Parathyroid adenoma (tissue), 2 donors: ENCODE measurements at regions not wholly inside any gene's neighbourhood (a gene's known extent, or its start where the extent isn't known, plus 50 kb on each side); places are given as distances from the start of the nearest gene placed in this dataset.

Source experiments
- H2AFZ ChIP-seq: fragments of 300-600 bp; sonication (generic); one replicate; pipeline ENCODE4 v1.7.0; 2017; ENCODE audit warnings: antibody characterized with exemption, mild to moderate bottlenecking
- H3K27ac ChIP-seq: fragments of 300-600 bp; sonication (generic); one replicate; pipeline ENCODE4 v1.7.0; 2017
- H3K27me3 ChIP-seq: fragments of 300-600 bp; sonication (generic); one replicate; pipeline ENCODE4 v1.7.0; 2017; ENCODE audit warnings: low read length; ENCODE audit not compliant: control insufficient read depth, insufficient read depth
- H3K36me3 ChIP-seq: fragments of 300-600 bp; sonication (generic); one replicate; pipeline ENCODE4 v1.7.0; 2017; ENCODE audit warnings: low read length; ENCODE audit not compliant: control insufficient read depth, insufficient read depth
- H3K4me1 ChIP-seq: fragments of 300-600 bp; sonication (generic); one replicate; pipeline ENCODE4 v1.7.0; 2017; ENCODE audit warnings: control low read depth
- H3K4me2 ChIP-seq: fragments of 300-600 bp; sonication (generic); one replicate; pipeline ENCODE4 v1.7.0; 2017; ENCODE audit warnings: low read length
- H3K4me3 ChIP-seq: fragments of 300-600 bp; sonication (generic); one replicate; pipeline ENCODE4 v1.7.0; 2017; ENCODE audit warnings: low read depth, low read length
- H3K79me2 ChIP-seq: fragments of 300-600 bp; sonication (generic); one replicate; pipeline ENCODE4 v1.7.0; 2017; ENCODE audit warnings: control low read depth
- H3K9ac ChIP-seq: fragments of 300-600 bp; sonication (generic); one replicate; pipeline ENCODE4 v1.7.0; 2017; ENCODE audit warnings: mild to moderate bottlenecking
- H3K9me3 ChIP-seq: fragments of 300-600 bp; sonication (generic); one replicate; pipeline ENCODE4 v1.7.0; 2017; ENCODE audit warnings: low read length; ENCODE audit not compliant: control insufficient read depth
- CTCF ChIP-seq: fragments of 300-600 bp; sonication (generic); IDR thresholded peaks from one replicate; pipeline ENCODE4 v1.7.0; 2017; ENCODE audit warnings: antibody characterized with exemption, mild to moderate bottlenecking
- donor health status: primary hyperparathyroidism.

DNA sequence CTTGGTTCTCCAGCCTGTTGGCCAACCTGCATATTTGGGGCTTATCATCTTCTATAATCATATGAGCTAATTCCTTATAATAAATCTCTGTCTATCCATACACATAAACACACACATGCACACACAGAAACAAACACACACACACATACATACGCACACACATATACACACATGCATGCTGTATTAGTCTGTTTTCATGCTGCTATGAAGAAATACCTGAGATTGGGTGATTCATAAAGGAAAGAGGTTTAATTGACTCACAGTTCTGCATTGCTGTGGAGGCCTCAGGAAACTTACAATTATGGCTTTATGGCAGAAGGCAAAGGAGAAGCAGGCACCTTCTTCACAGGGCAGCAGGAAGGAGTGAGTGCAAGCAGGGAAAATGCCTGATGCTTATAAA is 707.4 kb upstream of the CDH2 start:
- no peaks in the 10 kb centered on the region for H3K36me3 ChIP-seq
- no peak overlapping the region for H3K4me3 ChIP-seq
- no peak for TF ChIP-seq CTCF
- H3K4me1 ChIP-seq: no peaks in the 10 kb centered on the region
- H3K79me2 ChIP-seq: no peaks in the 10 kb centered on the region
- no peak overlapping the region for H2AFZ ChIP-seq
- H3K4me2 ChIP-seq: no peak overlapping the region
- no peak overlapping the region for H3K27ac ChIP-seq
- no peaks in the 10 kb centered on the region for H3K27me3 ChIP-seq
- no peak overlapping the region for H3K9ac ChIP-seq
- no peaks in the 10 kb centered on the region for H3K9me3 ChIP-seq

GRCh38 chr18:28880856-28881255 is 703.9 kb upstream of the CDH2 start:
- H3K4me2 ChIP-seq: no peak overlapping the region
- H3K4me3 ChIP-seq: no peak overlapping the region
- H3K36me3 ChIP-seq: no peaks in the 10 kb centered on the region
- no peaks in the 10 kb centered on the region for H3K9me3 ChIP-seq
- H3K27ac ChIP-seq: no peak overlapping the region
- H2AFZ ChIP-seq: no peak overlapping the region
- H3K79me2 ChIP-seq: no peaks in the 10 kb centered on the region
- no peaks in the 10 kb centered on the region for H3K4me1 ChIP-seq
- no peaks in the 10 kb centered on the region for H3K27me3 ChIP-seq
- no peak for TF ChIP-seq CTCF
- H3K9ac ChIP-seq: no peak overlapping the region

- no peaks in the 10 kb centered on the region for H3K9me3 ChIP-seq
- H3K9ac ChIP-seq: no peak overlapping the region
- H3K79me2 ChIP-seq: no peaks in the 10 kb centered on the region
- no peak overlapping the region for H2AFZ ChIP-seq
- H3K4me3 ChIP-seq: no peak overlapping the region
- no peak for TF ChIP-seq CTCF
- no peaks in the 10 kb centered on the region for H3K27me3 ChIP-seq
- no peak overlapping the region for H3K4me2 ChIP-seq
- H3K27ac ChIP-seq: no peak overlapping the region
- no peaks in the 10 kb centered on the region for H3K36me3 ChIP-seq
- H3K4me1 ChIP-seq: no peaks in the 10 kb centered on the region
Measured at GRCh38 chr18:28875059-28875458, 698.1 kb upstream of the CDH2 start.

DNA sequence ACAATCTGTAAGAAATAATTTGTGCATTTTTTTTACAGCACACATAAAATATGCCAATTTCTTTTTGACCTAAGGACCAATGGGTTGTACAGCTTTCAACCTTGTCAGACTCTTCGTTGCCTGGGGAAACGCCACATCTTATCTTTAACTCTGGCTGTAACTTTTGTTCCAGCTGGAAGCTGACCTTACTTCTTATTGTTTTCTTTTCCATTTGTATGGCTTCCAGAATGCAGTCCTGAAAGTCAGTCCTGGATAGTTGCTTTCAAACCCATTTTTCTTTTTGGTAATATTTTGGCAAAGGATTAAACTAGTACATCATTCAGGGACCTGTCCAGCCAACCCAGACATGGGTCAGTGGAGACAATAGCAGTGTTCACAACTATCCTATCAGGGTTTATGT is 686.5 kb upstream of the CDH2 start:
- Histone ChIP-seq H3K27me3 (no peaks in the 10 kb centered on the region), H3K4me3 (no peak overlapping the region), H3K4me2 (no peak overlapping the region), H2AFZ (no peak overlapping the region), H3K9me3 (no peaks in the 10 kb centered on the region), H3K4me1 (no peaks in the 10 kb centered on the region), H3K27ac (no peak overlapping the region), H3K36me3 (no peaks in the 10 kb centered on the region), H3K79me2 (no peaks in the 10 kb centered on the region), H3K9ac (no peak overlapping the region)
- no peak for TF ChIP-seq CTCF

- H3K9ac ChIP-seq: no peak overlapping the region
- H2AFZ ChIP-seq: no peak overlapping the region
- H3K4me1 ChIP-seq: no peaks in the 10 kb centered on the region
- H3K36me3 ChIP-seq: no peaks in the 10 kb centered on the region
- no peaks in the 10 kb centered on the region for H3K9me3 ChIP-seq
- H3K27ac ChIP-seq: no peak overlapping the region
- no peak for TF ChIP-seq CTCF
- no peaks in the 10 kb centered on the region for H3K79me2 ChIP-seq
- H3K4me2 ChIP-seq: no peak overlapping the region
- no peaks in the 10 kb centered on the region for H3K27me3 ChIP-seq
- no peak overlapping the region for H3K4me3 ChIP-seq
Measured at GRCh38 chr18:28858248-28858647, 681.3 kb upstream of the CDH2 start.
